CD4-positive, alpha-beta T cell (primary cell): ENCODE measurements at regions not wholly inside any gene's neighbourhood (a gene's known extent, or its start where the extent isn't known, plus 50 kb on each side); places are given as distances from the start of the nearest gene placed in this dataset.

Experiments
- ATAC-seq: fragments of 200-7000 bp; cut with Tn5 transposase; one replicate; pipeline ENCODE4 v1.10.0; 2022; ENCODE audit warnings: mild to moderate bottlenecking; ENCODE audit not compliant: poor library complexity
- CTCF ChIA-PET: fragments of 350-600 bp; sonication (Branson Sonifier 250); formaldehyde crosslinking; loops from one replicate; lab custom pipeline; 2021; ENCODE audit warnings: antibody characterized with exemption, inconsistent platforms; lab: Charles Lee
- POLR2A ChIA-PET: fragments of 350-600 bp; sonication (Branson Sonifier 250); formaldehyde crosslinking; loops from one replicate; lab custom pipeline; 2021; ENCODE audit warnings: antibody characterized with exemption, inconsistent platforms; lab: Charles Lee
- DNase-seq, 14 experiments: peaks; one replicate each; pipeline ENCODE4 v3.0.0-alpha.2; 2013 to 2020; ENCODE audit warnings: mixed read lengths in 2 of 14
- H3K27ac ChIP-seq, 2 donors: one replicate each; pipeline versions ENCODE4 v1.5.1 to v1.7.0; 2013; ENCODE audit warnings: low read length in 2 of 2, low read depth in 1 of 2, mild to moderate bottlenecking in 1 of 2
- H3K27me3 ChIP-seq, 2 experiments: 1 replicate in 1 of 2; 2 replicates in 1 of 2; pipeline versions ENCODE4 v1.6.1 to v1.7.0; 2013; ENCODE audit warnings: low read length in 2 of 2, control low read depth in 1 of 2, mild to moderate bottlenecking in 1 of 2, moderate library complexity in 1 of 2; ENCODE audit not compliant: insufficient read depth in 2 of 2, control insufficient read depth in 1 of 2
- H3K36me3 ChIP-seq: one replicate; pipeline ENCODE4 v1.6.1; 2013; ENCODE audit warnings: low read length, control low read depth; ENCODE audit not compliant: insufficient read depth
- H3K4me1 ChIP-seq: one replicate; pipeline ENCODE4 v1.6.1; 2013; ENCODE audit warnings: low read length, control low read depth; ENCODE audit not compliant: insufficient read depth
- H3K4me3 ChIP-seq: one replicate; pipeline ENCODE4 v1.5.1; 2013; ENCODE audit warnings: mild to moderate bottlenecking, low read length, moderate library complexity
- H3K9me3 ChIP-seq, 2 experiments: 1 replicate in 1 of 2; 2 replicates in 1 of 2; pipeline versions ENCODE4 v1.6.1 to v1.7.0; 2013; ENCODE audit warnings: low read length in 2 of 2, mild to moderate bottlenecking in 2 of 2, control low read depth in 1 of 2, moderate library complexity in 1 of 2; ENCODE audit not compliant: control insufficient read depth in 1 of 2, insufficient read depth in 1 of 2
- H3K27ac Mint-ChIP-seq: one replicate; pipeline ENCODE4 v1.8.0; 2020; ENCODE audit warnings: mixed read lengths
- H3K27me3 Mint-ChIP-seq: one replicate; pipeline ENCODE4 v1.8.0; 2021; ENCODE audit warnings: mixed read lengths
- H3K36me3 Mint-ChIP-seq: one replicate; pipeline ENCODE4 v1.8.0; 2021; ENCODE audit warnings: low read depth, mixed read lengths
- H3K4me1 Mint-ChIP-seq: one replicate; pipeline ENCODE4 v1.8.0; 2021; ENCODE audit warnings: low read depth, mixed read lengths
- H3K4me3 Mint-ChIP-seq: one replicate; pipeline ENCODE4 v1.8.0; 2020; ENCODE audit warnings: mild to moderate bottlenecking, mixed read lengths
- H3K9me3 Mint-ChIP-seq: one replicate; pipeline ENCODE4 v1.8.0; 2020; ENCODE audit warnings: mixed read lengths
- intact Hi-C, 2 experiments: fragments of 100-400 bp; cut with DNase I in 1 of 2; cut with micrococcal nuclease in 1 of 2; formaldehyde crosslinking; loops; one replicate each; pipeline versions ENCODE4 v1.15.1 to v1.9.0; 2023 to 2025; cut with DNase I, micrococcal nuclease
- TF ChIP-seq, protein P1 (sequence below): fragments of 200-600 bp; IDR thresholded peaks from one replicate; pipeline ENCODE4 v1.8.0; 2022; ENCODE audit warnings: antibody characterized with exemption, mild to moderate bottlenecking

DNA sequence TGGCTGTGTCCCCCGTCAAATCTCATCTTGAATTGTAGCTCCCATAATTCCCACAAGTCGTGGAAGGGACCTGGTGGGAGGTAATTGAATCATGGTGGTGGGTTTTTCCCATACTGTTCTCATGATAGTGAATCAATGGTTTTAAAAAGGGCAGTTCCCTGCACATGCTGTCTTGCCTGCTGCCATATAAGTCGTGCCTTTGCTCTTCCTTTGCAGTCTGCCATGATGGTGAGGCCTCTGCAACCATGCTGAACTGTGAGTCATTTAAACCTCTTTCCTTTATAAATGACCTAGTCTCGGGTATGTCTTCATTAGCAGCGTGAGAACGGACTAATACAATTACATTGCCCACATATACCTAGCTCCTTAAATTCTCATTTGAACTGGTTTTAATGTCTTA lies 353.0 kb upstream of the KLF4 start:
- Histone ChIP-seq H3K36me3 (no peaks in the 10 kb centered on the region), H3K9me3 (no peaks in the 10 kb centered on the region), H3K4me1 (no peaks in the 10 kb centered on the region), H3K27ac (no peak overlapping the region), H3K4me3 (no peak overlapping the region), H3K27me3 (no peaks in the 10 kb centered on the region)
- ChIA-PET CTCF (no interaction called here), POLR2A (no interaction called here)
- Mint-ChIP-seq H3K27ac (no peak overlapping the region), H3K4me3 (no peak overlapping the region), H3K9me3 (no peaks in the 10 kb centered on the region), H3K27me3 (peaks cover 2% of the 10 kb centered on the region), H3K4me1 (no peaks in the 10 kb centered on the region), H3K36me3 (no peaks in the 10 kb centered on the region)
- ATAC-seq (no peak), DNase-seq (no peak)
- TF ChIP-seq, protein P1, sequence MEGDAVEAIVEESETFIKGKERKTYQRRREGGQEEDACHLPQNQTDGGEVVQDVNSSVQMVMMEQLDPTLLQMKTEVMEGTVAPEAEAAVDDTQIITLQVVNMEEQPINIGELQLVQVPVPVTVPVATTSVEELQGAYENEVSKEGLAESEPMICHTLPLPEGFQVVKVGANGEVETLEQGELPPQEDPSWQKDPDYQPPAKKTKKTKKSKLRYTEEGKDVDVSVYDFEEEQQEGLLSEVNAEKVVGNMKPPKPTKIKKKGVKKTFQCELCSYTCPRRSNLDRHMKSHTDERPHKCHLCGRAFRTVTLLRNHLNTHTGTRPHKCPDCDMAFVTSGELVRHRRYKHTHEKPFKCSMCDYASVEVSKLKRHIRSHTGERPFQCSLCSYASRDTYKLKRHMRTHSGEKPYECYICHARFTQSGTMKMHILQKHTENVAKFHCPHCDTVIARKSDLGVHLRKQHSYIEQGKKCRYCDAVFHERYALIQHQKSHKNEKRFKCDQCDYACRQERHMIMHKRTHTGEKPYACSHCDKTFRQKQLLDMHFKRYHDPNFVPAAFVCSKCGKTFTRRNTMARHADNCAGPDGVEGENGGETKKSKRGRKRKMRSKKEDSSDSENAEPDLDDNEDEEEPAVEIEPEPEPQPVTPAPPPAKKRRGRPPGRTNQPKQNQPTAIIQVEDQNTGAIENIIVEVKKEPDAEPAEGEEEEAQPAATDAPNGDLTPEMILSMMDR = no peak
- intact Hi-C loops = no loop called here

DNA sequence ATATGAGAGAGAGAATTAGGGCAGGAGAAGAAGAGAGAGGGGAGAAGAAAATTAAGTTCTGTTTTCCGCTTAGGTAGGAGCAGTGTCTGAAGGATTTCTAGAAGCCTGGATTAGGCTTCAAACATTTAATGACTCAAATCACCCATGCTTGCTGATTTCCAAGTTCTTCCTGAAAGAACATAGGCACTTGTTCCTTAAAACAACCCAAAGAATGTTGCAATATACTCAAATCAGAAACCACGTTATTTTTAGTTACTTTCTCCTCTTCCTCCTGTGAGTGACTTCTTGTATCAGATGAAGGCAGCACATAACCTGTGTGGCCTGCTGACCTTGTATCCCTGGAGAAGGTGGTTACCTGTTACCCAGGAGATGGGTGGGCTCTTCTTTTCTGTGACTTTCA lies 351.5 kb upstream of the KLF4 start:
- no peak overlapping the region for H3K27ac ChIP-seq
- intact Hi-C loops = no loop called here
- CTCF ChIA-PET = no interaction called here

GRCh38 chr9:107839371-107839770 lies 349.8 kb upstream of the KLF4 start:
- Mint-ChIP-seq H3K27me3 (peaks cover 4% of the 10 kb centered on the region), H3K4me3 (no peak overlapping the region), H3K36me3 (no peaks in the 10 kb centered on the region), H3K4me1 (no peaks in the 10 kb centered on the region), H3K27ac (no peak overlapping the region), H3K9me3 (peaks cover 4% of the 10 kb centered on the region)
- Histone ChIP-seq H3K9me3 (no peaks in the 10 kb centered on the region), H3K4me1 (no peaks in the 10 kb centered on the region), H3K36me3 (no peaks in the 10 kb centered on the region), H3K4me3 (no peak overlapping the region), H3K27ac (no peak overlapping the region), H3K27me3 (no peaks in the 10 kb centered on the region)
- DNase-seq = no peak
- intact Hi-C loops = no loop called here
- TF ChIP-seq, protein P1 = no peak
- ATAC-seq = no peak
- ChIA-PET POLR2A (no interaction called here), CTCF (no interaction called here)

More for the DNA sequence above, 351.5 kb upstream of the KLF4 start:
- no peaks in the 10 kb centered on the region for H3K4me1 Mint-ChIP-seq
- no peaks in the 10 kb centered on the region for H3K36me3 Mint-ChIP-seq
- TF ChIP-seq, protein P1 = no peak
- no peak for ATAC-seq
- H3K4me3 ChIP-seq = no peak overlapping the region
- no peaks in the 10 kb centered on the region for H3K9me3 ChIP-seq
- H3K36me3 ChIP-seq = no peaks in the 10 kb centered on the region
- H3K9me3 Mint-ChIP-seq = peaks cover 4% of the 10 kb centered on the region
- DNase-seq = peak in 1 of 14 experiments; percentile 5
- no peak overlapping the region for H3K4me3 Mint-ChIP-seq
- POLR2A ChIA-PET = no interaction called here
- peaks cover 4% of the 10 kb centered on the region for H3K27me3 Mint-ChIP-seq
- no peaks in the 10 kb centered on the region for H3K4me1 ChIP-seq
- H3K27me3 ChIP-seq = no peaks in the 10 kb centered on the region
- no peak overlapping the region for H3K27ac Mint-ChIP-seq
